Kidney epithelial cell (primary cell): ENCODE measurements at regions not wholly inside any gene's neighbourhood (a gene's known extent, or its start where the extent isn't known, plus 50 kb on each side); places are given as distances from the start of the nearest gene placed in this dataset.

ENCODE experiments used
- DNase-seq: peaks from one replicate; pipeline ENCODE4 v3.0.0-alpha.2; 2010; ENCODE audit warnings: low read depth
- H3K27me3 ChIP-seq: 2 replicates; pipeline ENCODE4 v1.6.0; 2011; ENCODE audit warnings: low read length; ENCODE audit not compliant: control insufficient read depth, insufficient read depth
- H3K36me3 ChIP-seq: 2 replicates; pipeline ENCODE4 v1.5.1; 2011; ENCODE audit warnings: low read length; ENCODE audit not compliant: control insufficient read depth, insufficient read depth
- H3K4me3 ChIP-seq: 2 replicates; pipeline ENCODE4 v1.5.1; 2011; ENCODE audit warnings: low read depth, mild to moderate bottlenecking, control low read depth, low read length
- CTCF ChIP-seq: IDR thresholded peaks from 2 replicates; pipeline ENCODE4 v1.5.1; 2011; ENCODE audit warnings: mild to moderate bottlenecking, moderate library complexity, low read length, control low read depth, inconsistent platforms; ENCODE audit not compliant: insufficient read depth, poor library complexity, severe bottlenecking

GRCh38 chr20:23289724-23290395 lies 60.7 kb upstream of the NXT1 start:
- no peak for DNase-seq
- Histone ChIP-seq H3K36me3 (no peaks in the 10 kb centered on the region), H3K27me3 (no peaks in the 10 kb centered on the region), H3K4me3 (no peak overlapping the region)
- TF ChIP-seq CTCF, result no peak

GRCh38 chr20:23289249-23289648 lies 61.3 kb upstream of the NXT1 start:
- no peaks in the 10 kb centered on the region for H3K27me3 ChIP-seq
- TF ChIP-seq CTCF, result no peak

DNA sequence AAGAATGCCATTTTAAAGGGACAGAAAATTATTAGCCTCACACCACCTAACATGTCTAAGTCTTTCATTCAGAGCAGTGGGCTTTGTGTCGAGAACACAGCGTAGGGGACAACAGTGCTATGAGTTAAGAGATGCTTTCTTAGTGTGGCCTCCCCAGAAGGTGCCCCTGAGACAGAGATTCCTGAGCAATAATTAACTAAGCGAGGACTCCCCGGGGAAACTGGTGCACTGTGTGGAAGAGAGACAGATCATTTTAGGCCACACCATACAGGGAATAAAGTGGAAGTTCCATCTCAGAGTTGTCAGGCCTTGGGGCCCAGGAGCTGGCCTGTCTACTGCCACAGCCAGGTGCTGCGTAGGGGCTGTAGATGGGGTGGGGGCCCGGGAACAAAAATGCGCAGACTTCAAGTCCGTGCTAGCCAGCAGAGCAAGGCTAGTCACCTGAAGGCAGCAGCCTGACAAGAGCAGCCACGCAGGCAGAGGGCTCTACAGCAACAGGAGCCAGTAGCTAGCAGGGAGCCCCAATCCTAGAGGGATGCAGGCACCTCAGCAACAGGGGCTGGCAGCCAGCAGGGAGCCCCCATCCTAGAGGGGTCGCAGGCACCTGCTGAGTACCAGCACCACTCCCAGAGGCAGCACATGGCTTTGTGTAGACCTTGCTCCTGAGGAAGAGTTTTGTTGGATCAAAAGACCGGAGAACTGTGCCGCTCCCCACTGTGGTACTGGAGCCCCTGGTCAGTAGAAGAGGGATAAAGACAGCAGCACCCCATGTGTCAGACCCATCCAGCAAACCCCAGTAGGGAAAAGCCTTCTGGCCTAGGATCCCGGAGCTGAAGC lies 63.0 kb upstream of the NXT1 start:
- no peak for TF ChIP-seq CTCF
- Histone ChIP-seq H3K4me3 (no peak overlapping the region), H3K36me3 (no peaks in the 10 kb centered on the region), H3K27me3 (no peaks in the 10 kb centered on the region)
- no peak for DNase-seq

More at GRCh38 chr20:23289249-23289648, 61.3 kb upstream of the NXT1 start:
- no peaks in the 10 kb centered on the region for H3K36me3 ChIP-seq
- DNase-seq, result no peak
- H3K4me3 ChIP-seq, result no peak overlapping the region

- Histone ChIP-seq H3K27me3 (no peaks in the 10 kb centered on the region), H3K4me3 (no peak overlapping the region), H3K36me3 (no peaks in the 10 kb centered on the region)
- no peak for DNase-seq
- no peak for TF ChIP-seq CTCF
Observed at GRCh38 chr20:23286346-23286745, 64.2 kb upstream of the NXT1 start.

- no peak for DNase-seq
- Histone ChIP-seq H3K36me3 (no peaks in the 10 kb centered on the region), H3K27me3 (no peaks in the 10 kb centered on the region), H3K4me3 (no peak overlapping the region)
- no peak for TF ChIP-seq CTCF
Observed at GRCh38 chr20:23285536-23285935, 65.1 kb upstream of the NXT1 start.

GRCh38 chr20:23284009-23284408 lies 66.6 kb upstream of the NXT1 start:
- no peak for DNase-seq
- H3K36me3 ChIP-seq, result no peaks in the 10 kb centered on the region
- no peaks in the 10 kb centered on the region for H3K27me3 ChIP-seq
- no peak for TF ChIP-seq CTCF
- no peak overlapping the region for H3K4me3 ChIP-seq
